ENCODE measurements at regions not wholly inside any gene's neighbourhood (a gene's known extent, or its start where the extent isn't known, plus 50 kb on each side); places are given as distances from the start of the nearest gene placed in this dataset.

GRCh38 chr5:160956051-160956450 lies 104.0 kb upstream of the ATP10B start:
- TF ChIP-seq POLR2A (IDR thresholded peaks at IDR 0.05) (no peak), CTCF (IDR thresholded peaks at IDR 0.05 in 8 of 11, conservative IDR thresholded peaks at IDR 0.05 in 3 of 11) (no peak)

All from spleen (tissue), 7 donors.